ENCODE measurements at regions not wholly inside any gene's neighbourhood (a gene's known extent, or its start where the extent isn't known, plus 50 kb on each side); places are given as distances from the start of the nearest gene placed in this dataset.

- TF ChIP-seq HNF4G (IDR thresholded peaks at IDR 0.05; ENCODE audit: borderline replicate concordance, low read depth, low read length), result peak; percentile 64; the same call in 1 of the 2 replicates
- TF ChIP-seq HNF4G (CRISPR knock-in tag; IDR thresholded peaks at IDR 0.05; ENCODE audit: borderline replicate concordance, low read depth), result no peak
- no peak for TF ChIP-seq RXRB (CRISPR knock-in tag; IDR thresholded peaks at IDR 0.05; ENCODE audit: borderline replicate concordance)
- TF ChIP-seq, protein P1, sequence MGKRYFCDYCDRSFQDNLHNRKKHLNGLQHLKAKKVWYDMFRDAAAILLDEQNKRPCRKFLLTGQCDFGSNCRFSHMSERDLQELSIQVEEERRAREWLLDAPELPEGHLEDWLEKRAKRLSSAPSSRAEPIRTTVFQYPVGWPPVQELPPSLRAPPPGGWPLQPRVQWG (CRISPR knock-in tag; IDR thresholded peaks at IDR 0.05; ENCODE audit: borderline replicate concordance, low read depth), result no peak
- TF ChIP-seq RFXANK (CRISPR knock-in tag; IDR thresholded peaks at IDR 0.05), result no peak
- TF ChIP-seq GTF3A (CRISPR knock-in tag; conservative IDR thresholded peaks at IDR 0.05), result no peak
- TF ChIP-seq, protein P2, sequence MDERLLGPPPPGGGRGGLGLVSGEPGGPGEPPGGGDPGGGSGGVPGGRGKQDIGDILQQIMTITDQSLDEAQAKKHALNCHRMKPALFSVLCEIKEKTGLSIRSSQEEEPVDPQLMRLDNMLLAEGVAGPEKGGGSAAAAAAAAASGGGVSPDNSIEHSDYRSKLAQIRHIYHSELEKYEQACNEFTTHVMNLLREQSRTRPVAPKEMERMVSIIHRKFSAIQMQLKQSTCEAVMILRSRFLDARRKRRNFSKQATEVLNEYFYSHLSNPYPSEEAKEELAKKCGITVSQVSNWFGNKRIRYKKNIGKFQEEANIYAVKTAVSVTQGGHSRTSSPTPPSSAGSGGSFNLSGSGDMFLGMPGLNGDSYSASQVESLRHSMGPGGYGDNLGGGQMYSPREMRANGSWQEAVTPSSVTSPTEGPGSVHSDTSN (CRISPR knock-in tag; IDR thresholded peaks at IDR 0.05), result no peak
- no peak for TF ChIP-seq SOX6 (IDR thresholded peaks at IDR 0.05)
- peak; percentile 65 for TF ChIP-seq SOX6 (CRISPR knock-in tag; IDR thresholded peaks at IDR 0.05)
- no peak for TF ChIP-seq CREB3 (CRISPR knock-in tag; IDR thresholded peaks at IDR 0.05)
- 0 out of 2 replicates have a peak, but pooled peaks have one; percentile 26 for TF ChIP-seq MEIS1 (CRISPR knock-in tag; IDR thresholded peaks at IDR 0.05; ENCODE audit: borderline replicate concordance)
- TF ChIP-seq, protein P3, sequence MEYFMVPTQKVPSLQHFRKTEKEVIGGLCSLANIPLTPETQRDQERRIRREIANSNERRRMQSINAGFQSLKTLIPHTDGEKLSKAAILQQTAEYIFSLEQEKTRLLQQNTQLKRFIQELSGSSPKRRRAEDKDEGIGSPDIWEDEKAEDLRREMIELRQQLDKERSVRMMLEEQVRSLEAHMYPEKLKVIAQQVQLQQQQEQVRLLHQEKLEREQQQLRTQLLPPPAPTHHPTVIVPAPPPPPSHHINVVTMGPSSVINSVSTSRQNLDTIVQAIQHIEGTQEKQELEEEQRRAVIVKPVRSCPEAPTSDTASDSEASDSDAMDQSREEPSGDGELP (IDR thresholded peaks at IDR 0.05; ENCODE audit: borderline replicate concordance, low read depth), result peak; percentile 36; the same call in 1 of the 2 replicates
- peak; percentile 26; the same call in 1 of the 2 replicates for TF ChIP-seq GATAD2A (CRISPR knock-in tag; IDR thresholded peaks at IDR 0.05)
- no peak for TF ChIP-seq ZNF550 (CRISPR knock-in tag; IDR thresholded peaks at IDR 0.05; ENCODE audit: borderline replicate concordance)
- TF ChIP-seq, protein P4, sequence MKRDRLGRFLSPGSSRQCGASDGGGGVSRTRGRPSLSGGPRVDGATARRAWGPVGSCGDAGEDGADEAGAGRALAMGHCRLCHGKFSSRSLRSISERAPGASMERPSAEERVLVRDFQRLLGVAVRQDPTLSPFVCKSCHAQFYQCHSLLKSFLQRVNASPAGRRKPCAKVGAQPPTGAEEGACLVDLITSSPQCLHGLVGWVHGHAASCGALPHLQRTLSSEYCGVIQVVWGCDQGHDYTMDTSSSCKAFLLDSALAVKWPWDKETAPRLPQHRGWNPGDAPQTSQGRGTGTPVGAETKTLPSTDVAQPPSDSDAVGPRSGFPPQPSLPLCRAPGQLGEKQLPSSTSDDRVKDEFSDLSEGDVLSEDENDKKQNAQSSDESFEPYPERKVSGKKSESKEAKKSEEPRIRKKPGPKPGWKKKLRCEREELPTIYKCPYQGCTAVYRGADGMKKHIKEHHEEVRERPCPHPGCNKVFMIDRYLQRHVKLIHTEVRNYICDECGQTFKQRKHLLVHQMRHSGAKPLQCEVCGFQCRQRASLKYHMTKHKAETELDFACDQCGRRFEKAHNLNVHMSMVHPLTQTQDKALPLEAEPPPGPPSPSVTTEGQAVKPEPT (CRISPR knock-in tag; IDR thresholded peaks at IDR 0.05; ENCODE audit: low read depth), result no peak
- no peak for TF ChIP-seq HNRNPH1 (optimal IDR thresholded peaks at IDR 0.05; ENCODE audit: low read depth, low read length)
- no peak for TF ChIP-seq GABPA (IDR thresholded peaks at IDR 0.05; ENCODE audit: low read depth, low read length)
- TF ChIP-seq GABPA (CRISPR knock-in tag; IDR thresholded peaks at IDR 0.05; ENCODE audit: low read depth), result no peak
- peak; percentile 50; the same call in 1 of the 2 replicates for TF ChIP-seq RARA (CRISPR knock-in tag; IDR thresholded peaks at IDR 0.05)
- peak; percentile 39; the same call in 1 of the 2 replicates for TF ChIP-seq SOX5 (CRISPR knock-in tag; IDR thresholded peaks at IDR 0.05; ENCODE audit: borderline replicate concordance)
- TF ChIP-seq ARID2 (CRISPR knock-in tag; IDR thresholded peaks at IDR 0.05; ENCODE audit: borderline replicate concordance), result no peak
- no peak for TF ChIP-seq HOXA5 (CRISPR knock-in tag; IDR thresholded peaks at IDR 0.05)
- TF ChIP-seq LCORL (IDR thresholded peaks at IDR 0.05), result no peak
- TF ChIP-seq LCORL (CRISPR knock-in tag; IDR thresholded peaks at IDR 0.05), result no peak
- no peak for TF ChIP-seq ATF7 (IDR thresholded peaks at IDR 0.05)
- TF ChIP-seq ATF7 (CRISPR knock-in tag; IDR thresholded peaks at IDR 0.05), result no peak
- no peak for TF ChIP-seq IKZF1 (IDR thresholded peaks at IDR 0.05)
These were observed 67.1 kb upstream of the CLINT1 start (continued) for GRCh38 chr5:157925786-157926671.
